BLaER1 treated with 17β-estradiol and CSF1 and Interleukin-3, amounts not matched to agents 10 nM and 100 nM (cell line): ENCODE measurements at regions not wholly inside any gene's neighbourhood (a gene's known extent, or its start where the extent isn't known, plus 50 kb on each side); places are given as distances from the start of the nearest gene placed in this dataset.

Experiments
- H3K27ac ChIP-seq, 11 experiments: shearing (Covaris generic); formaldehyde crosslinking; 2 replicates each; pipeline ENCODE4 v1.8.1; 2022
- H3K27me3 ChIP-seq, 11 experiments: shearing (Covaris generic); formaldehyde crosslinking; 2 replicates each; pipeline ENCODE4 v1.8.1; 2022
- H3K36me3 ChIP-seq, 11 experiments: shearing (Covaris generic); formaldehyde crosslinking; 2 replicates each; pipeline ENCODE4 v1.8.1; 2022
- H3K4me1 ChIP-seq, 10 experiments: shearing (Covaris generic); formaldehyde crosslinking; 2 replicates each; pipeline ENCODE4 v1.8.1; 2022
- H3K4me2 ChIP-seq, 11 experiments: shearing (Covaris generic); formaldehyde crosslinking; 2 replicates each; pipeline ENCODE4 v1.8.1; 2022
- H3K4me3 ChIP-seq, 10 experiments: shearing (Covaris generic); formaldehyde crosslinking; 2 replicates each; pipeline ENCODE4 v1.8.1; 2022
- H3K9ac ChIP-seq, 11 experiments: shearing (Covaris generic); formaldehyde crosslinking; 2 replicates each; pipeline ENCODE4 v1.8.1; 2022
- H3K9me3 ChIP-seq, 11 experiments: shearing (Covaris generic); formaldehyde crosslinking; replicated peaks in 1 of 11; 2 replicates each; pipeline ENCODE4 v1.8.1; 2022
- H4K20me1 ChIP-seq, 11 experiments: shearing (Covaris generic); formaldehyde crosslinking; 2 replicates each; pipeline ENCODE4 v1.8.1; 2022
- Cebpa-rat ChIP-seq, 11 experiments: shearing (Covaris generic); IDR thresholded peaks; 2 replicates each; pipeline ENCODE4 v1.8.1; 2022

DNA sequence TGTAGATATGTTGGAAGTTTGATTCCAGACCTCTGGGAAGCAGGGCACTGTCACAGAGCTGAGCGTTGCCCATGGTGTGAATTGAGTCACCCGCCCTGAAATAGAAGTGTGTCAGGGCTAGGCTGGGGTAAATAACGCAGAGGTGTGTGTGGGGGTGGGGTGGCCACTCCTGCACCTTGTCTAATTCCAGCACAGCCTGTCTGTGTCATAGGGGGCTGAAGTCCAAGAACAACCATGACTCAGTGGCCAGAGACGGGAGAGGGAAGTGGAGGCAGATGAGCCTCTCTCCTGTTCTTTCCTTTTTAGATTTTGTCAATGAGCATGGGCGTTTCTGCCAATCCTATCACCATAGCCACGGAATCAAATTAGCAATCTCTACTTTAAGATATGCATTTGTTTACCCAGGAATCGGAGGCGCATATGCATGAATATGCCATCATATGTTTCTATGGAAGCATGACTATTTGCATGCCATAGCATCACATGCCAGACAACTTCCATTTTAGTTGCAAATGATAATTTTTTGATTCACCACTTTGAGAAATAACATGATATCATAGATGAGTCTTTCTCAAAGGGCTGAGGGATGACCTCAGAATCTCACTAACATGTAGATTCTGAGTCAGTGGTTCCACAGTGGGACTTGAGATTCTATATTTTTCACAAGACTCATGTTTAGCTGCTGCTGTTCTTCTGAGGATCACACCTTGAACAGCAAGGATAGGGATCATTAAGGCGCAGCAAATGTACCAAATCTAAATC lies 852.9 kb downstream of the DCDC2C start:
- no peak overlapping the region for H3K27ac ChIP-seq
- peaks cover 0 to 12% (median 9%) of the 10 kb centered on the region in 10 experiments; a peak in 11 of 20 replicates for H3K4me1 ChIP-seq
- no peaks in the 10 kb centered on the region for H4K20me1 ChIP-seq
- no peak overlapping the region for H3K4me3 ChIP-seq
- H3K36me3 ChIP-seq: no peaks in the 10 kb centered on the region
- H3K4me2 ChIP-seq: no peak overlapping the region
- TF ChIP-seq Cebpa-rat (IDR thresholded peaks at IDR 0.05): no peak
- H3K27me3 ChIP-seq: no peaks in the 10 kb centered on the region
- no peaks in the 10 kb centered on the region; a peak in 1 of 22 replicates for H3K9me3 ChIP-seq
- no peak overlapping the region for H3K9ac ChIP-seq

DNA sequence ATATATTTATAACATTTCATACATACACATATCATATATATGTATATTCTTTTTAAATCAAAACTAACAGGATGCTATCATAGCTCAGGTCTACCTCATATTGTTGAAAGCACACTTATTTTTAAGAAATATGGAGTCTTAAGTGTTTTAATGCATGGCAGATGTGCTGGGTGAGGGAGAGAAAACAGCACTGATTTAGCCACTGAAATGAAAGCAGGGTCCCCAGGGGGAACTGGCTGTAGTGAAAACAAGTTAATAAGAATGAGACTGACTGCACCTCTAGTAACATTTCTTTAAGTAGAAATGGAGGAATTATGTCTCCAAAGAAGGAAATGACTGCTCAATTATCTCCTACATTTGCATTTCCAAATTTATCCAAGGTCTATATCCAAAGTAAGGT lies 857.8 kb downstream of the DCDC2C start:
- Histone ChIP-seq H3K4me1 (peaks cover 0 to 16% (median 10%) of the 10 kb centered on the region in 10 experiments; a peak in 11 of 20 replicates), H3K36me3 (no peaks in the 10 kb centered on the region), H3K4me3 (no peak overlapping the region), H3K9me3 (peaks cover 0 to 4% (median 0%) of the 10 kb centered on the region in 11 experiments; a peak in 1 of 22 replicates), H3K9ac (no peak overlapping the region), H3K4me2 (peak overlapping the region in 7 of 11 experiments; percentile 14 to 66 (median 38); a peak in 11 of 22 replicates), H3K27me3 (no peaks in the 10 kb centered on the region), H3K27ac (no peak overlapping the region), H4K20me1 (no peaks in the 10 kb centered on the region)
- TF ChIP-seq Cebpa-rat (IDR thresholded peaks at IDR 0.05): no peak

DNA sequence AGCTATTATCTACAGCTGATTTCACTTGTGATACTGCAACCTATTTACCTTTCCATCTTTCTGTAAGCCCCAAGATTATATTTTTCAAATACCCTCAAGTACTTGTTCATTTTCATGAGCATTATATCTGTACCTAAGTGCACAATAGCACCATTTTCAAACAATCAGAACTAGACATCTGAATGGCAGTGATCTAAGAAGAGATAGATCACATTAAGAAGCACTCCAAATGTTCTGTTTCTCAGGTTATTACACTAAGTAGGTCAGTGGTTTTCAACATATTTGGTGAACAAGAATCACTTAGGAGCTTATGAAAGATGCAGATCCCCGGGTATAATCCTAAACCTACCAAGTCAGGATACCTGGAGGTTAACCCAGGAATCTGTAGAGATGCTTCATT lies 872.7 kb downstream of the DCDC2C start:
- Histone ChIP-seq H3K9ac (no peak overlapping the region), H4K20me1 (no peaks in the 10 kb centered on the region), H3K27me3 (no peaks in the 10 kb centered on the region), H3K36me3 (no peaks in the 10 kb centered on the region), H3K4me3 (no peak overlapping the region), H3K27ac (no peak overlapping the region), H3K4me2 (no peak overlapping the region), H3K9me3 (peaks cover 0 to 16% (median 6%) of the 10 kb centered on the region in 11 experiments; a peak in 6 of 22 replicates), H3K4me1 (no peaks in the 10 kb centered on the region)
- TF ChIP-seq Cebpa-rat (IDR thresholded peaks at IDR 0.05): no peak

DNA sequence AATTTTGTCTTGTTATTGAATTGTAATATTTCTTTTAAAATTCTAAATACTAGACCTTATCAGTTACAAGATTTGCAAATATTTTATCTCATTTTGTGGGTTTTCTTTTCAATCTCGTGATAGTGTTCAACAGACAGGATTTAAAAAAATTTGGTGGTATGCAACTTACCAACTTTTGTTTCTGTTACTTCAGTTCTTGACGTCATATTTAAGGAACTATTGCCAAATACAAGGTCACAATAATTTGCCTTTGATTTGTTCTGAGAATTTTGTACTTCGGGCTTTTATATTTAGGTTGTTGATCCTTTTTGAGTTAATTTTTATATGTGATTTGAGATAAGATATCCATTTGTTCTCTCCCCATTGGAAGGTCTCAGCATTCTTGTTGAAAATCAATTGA lies 876.6 kb downstream of the DCDC2C start:
- Histone ChIP-seq H3K9me3 (peaks cover 0 to 4% (median 0%) of the 10 kb centered on the region in 11 experiments; a peak in 2 of 22 replicates), H3K36me3 (no peaks in the 10 kb centered on the region), H4K20me1 (no peaks in the 10 kb centered on the region), H3K9ac (no peak overlapping the region), H3K4me3 (no peak overlapping the region), H3K27ac (no peak overlapping the region), H3K27me3 (no peaks in the 10 kb centered on the region), H3K4me1 (no peaks in the 10 kb centered on the region), H3K4me2 (no peak overlapping the region)
- no peak for TF ChIP-seq Cebpa-rat (IDR thresholded peaks at IDR 0.05)

DNA sequence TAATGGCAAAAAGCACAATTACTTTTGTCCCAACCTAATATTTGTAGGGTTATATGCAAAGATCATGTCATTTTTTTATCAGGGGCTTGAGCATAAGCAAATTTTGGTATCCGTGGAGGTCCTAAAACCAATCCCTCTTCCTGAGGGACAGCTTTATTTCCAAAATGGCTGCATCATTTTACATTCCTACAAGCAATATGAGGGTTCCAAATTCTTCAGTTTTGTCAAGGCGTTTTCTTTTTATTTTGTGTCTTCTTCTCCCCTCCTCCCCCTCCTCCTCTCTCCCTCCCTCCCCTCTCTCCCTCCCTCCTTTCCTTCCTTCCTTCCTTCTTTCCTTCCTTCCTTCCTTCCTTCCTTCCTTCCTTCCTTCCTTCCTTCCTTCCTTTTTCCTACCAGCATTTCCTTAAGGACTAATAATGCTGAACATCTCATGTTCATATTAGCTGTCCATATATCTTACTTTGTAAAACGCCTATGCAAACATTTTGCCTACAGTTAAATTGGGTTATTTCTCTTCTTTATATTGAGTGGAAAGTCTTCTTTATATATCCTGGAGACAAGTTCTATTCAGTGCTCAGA lies 881.8 kb downstream of the DCDC2C start:
- no peak overlapping the region for H3K9ac ChIP-seq
- no peaks in the 10 kb centered on the region for H4K20me1 ChIP-seq
- no peaks in the 10 kb centered on the region for H3K27me3 ChIP-seq
- no peaks in the 10 kb centered on the region for H3K9me3 ChIP-seq
- H3K36me3 ChIP-seq: no peaks in the 10 kb centered on the region
- no peak overlapping the region for H3K27ac ChIP-seq
- H3K4me2 ChIP-seq: no peak overlapping the region
- H3K4me3 ChIP-seq: no peak overlapping the region
- peaks cover 0 to 5% (median 0%) of the 10 kb centered on the region in 10 experiments; a peak in 2 of 20 replicates for H3K4me1 ChIP-seq
- TF ChIP-seq Cebpa-rat (IDR thresholded peaks at IDR 0.05): no peak

DNA sequence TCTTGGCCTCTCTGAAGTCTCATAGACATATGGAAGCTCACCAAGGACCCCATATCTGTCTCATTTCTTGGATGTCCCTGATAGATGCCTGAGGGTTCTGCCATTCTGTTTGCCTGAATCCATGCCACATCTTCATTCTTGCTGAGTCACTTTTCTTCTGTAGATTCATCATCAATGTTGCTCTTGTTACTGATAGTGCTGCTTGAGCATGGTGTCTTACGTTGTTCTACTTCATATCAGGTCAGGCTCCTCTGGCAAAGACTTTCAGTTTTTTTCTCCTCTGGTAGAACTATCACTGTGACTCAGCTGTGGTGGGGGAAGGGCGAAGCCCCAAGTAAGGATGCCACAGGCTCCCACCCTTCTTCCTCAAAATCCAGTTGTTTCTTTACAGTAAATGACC lies 885.2 kb downstream of the DCDC2C start:
- Histone ChIP-seq H3K4me1 (peaks cover 0 to 5% (median 0%) of the 10 kb centered on the region in 10 experiments; a peak in 2 of 20 replicates), H3K27ac (no peak overlapping the region; a peak in 1 of 22 replicates), H3K4me2 (no peak overlapping the region; a peak in 1 of 22 replicates), H3K36me3 (no peaks in the 10 kb centered on the region), H3K9ac (no peak overlapping the region), H4K20me1 (no peaks in the 10 kb centered on the region), H3K9me3 (no peaks in the 10 kb centered on the region), H3K4me3 (no peak overlapping the region), H3K27me3 (no peaks in the 10 kb centered on the region)
- TF ChIP-seq Cebpa-rat (IDR thresholded peaks at IDR 0.05): no peak

DNA sequence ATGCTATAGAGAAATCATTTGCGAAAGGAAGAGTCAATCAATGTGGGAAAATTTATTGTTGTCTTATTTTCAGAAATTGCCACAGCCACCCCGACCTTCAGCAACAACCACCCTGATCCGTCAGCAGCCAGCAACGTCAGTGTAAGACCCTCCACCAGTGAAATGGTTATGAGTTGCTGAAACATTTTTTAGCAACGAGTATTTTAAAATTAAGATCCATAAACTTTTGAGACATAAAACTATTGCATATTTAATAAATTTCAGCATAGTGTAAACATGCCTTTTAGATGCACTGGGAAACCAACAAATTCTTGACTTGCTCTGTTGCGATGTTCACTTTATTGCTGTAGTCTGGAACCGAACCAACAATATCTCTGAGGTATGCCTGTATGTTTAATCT lies 887.9 kb downstream of the DCDC2C start:
- Histone ChIP-seq H3K4me2 (no peak overlapping the region), H3K27ac (no peak overlapping the region), H3K9ac (no peak overlapping the region), H3K4me1 (peaks cover 0 to 5% (median 0%) of the 10 kb centered on the region in 10 experiments; a peak in 2 of 20 replicates), H3K4me3 (no peak overlapping the region), H3K9me3 (no peaks in the 10 kb centered on the region), H3K27me3 (no peaks in the 10 kb centered on the region), H3K36me3 (no peaks in the 10 kb centered on the region), H4K20me1 (no peaks in the 10 kb centered on the region)
- no peak for TF ChIP-seq Cebpa-rat (IDR thresholded peaks at IDR 0.05)

DNA sequence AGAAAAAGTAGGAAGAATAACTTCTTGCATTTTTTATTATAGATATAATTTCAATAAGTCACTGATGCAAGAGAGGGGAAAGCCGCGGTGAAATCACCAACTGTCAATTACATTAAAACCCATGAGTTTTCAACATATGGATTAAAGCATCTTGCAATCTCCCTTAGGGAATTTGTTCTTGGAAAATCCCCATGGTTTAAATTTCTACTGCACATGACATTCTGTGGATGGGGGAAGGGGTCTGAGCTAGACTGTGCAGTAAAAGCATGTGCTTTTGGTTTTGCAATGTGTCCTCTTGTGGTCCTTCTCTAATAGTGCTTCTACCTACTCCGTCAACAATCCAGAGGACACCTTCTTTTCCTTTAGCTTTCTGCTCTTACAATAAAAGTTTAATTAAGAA lies 894.0 kb downstream of the DCDC2C start:
- Histone ChIP-seq H3K4me1 (no peaks in the 10 kb centered on the region), H3K4me3 (no peak overlapping the region), H3K27ac (no peak overlapping the region), H3K4me2 (no peak overlapping the region), H3K9me3 (0 out of 22 replicates have a peak, but pooled peaks cover 0 to 3% (median 0%) of the 10 kb centered on the region in 11 experiments), H3K36me3 (no peaks in the 10 kb centered on the region), H3K9ac (no peak overlapping the region), H4K20me1 (no peaks in the 10 kb centered on the region), H3K27me3 (no peaks in the 10 kb centered on the region)
- TF ChIP-seq Cebpa-rat (IDR thresholded peaks at IDR 0.05): no peak

DNA sequence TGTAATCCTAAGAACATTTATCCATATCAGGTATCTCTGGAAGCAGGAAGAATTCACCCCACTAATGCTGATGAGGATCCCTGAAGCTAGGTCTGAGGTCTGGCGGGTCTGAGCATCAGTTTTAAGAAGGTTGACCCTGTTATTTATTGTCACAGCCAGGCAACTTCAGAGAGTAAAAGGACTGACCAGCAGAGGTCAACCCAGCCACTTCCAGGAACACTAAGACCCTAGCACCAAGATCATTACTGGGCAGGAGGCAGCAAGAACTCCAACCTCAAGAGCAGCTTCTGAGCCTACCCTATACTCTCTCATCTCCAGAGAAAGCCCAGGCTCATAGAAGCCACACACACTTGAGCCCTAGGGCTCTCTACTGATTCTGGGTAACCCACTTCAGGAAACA lies 901.4 kb downstream of the DCDC2C start:
- Histone ChIP-seq H4K20me1 (no peaks in the 10 kb centered on the region), H3K9ac (no peak overlapping the region), H3K36me3 (no peaks in the 10 kb centered on the region), H3K9me3 (no peaks in the 10 kb centered on the region), H3K4me2 (no peak overlapping the region), H3K4me1 (no peaks in the 10 kb centered on the region), H3K4me3 (no peak overlapping the region), H3K27me3 (no peaks in the 10 kb centered on the region), H3K27ac (no peak overlapping the region)
- no peak for TF ChIP-seq Cebpa-rat (IDR thresholded peaks at IDR 0.05)
